Endothelial cell of umbilical vein (primary cell): ENCODE measurements at regions not wholly inside any gene's neighbourhood (a gene's known extent, or its start where the extent isn't known, plus 50 kb on each side); places are given as distances from the start of the nearest gene placed in this dataset.

ENCODE experiments used
- BruUV-seq: library from RNA; stranded (reverse); fragments of 400-500 nt; replicated peaks from 2 replicates; lab custom pipeline; 2021; lab: Mats Ljungman, UMichigan
- CTCF ChIA-PET: fragments of 300-600, 350-600 bp; sonication (Branson Sonifier 250); formaldehyde crosslinking; loops from one replicate; lab custom pipeline; 2021; ENCODE audit warnings: antibody characterized with exemption, inconsistent platforms; lab: Charles Lee
- POLR2A ChIA-PET: fragments of 300-600, 350-600 bp; sonication (Branson Sonifier 250); formaldehyde crosslinking; loops from one replicate; lab custom pipeline; 2021; ENCODE audit warnings: antibody characterized with exemption, inconsistent platforms; lab: Charles Lee
- DNase-seq: peaks from one replicate; pipeline ENCODE4 v3.0.0-alpha.2; 2011; ENCODE audit warnings: low read depth, low spot score
- FAIRE-seq: peaks from 2 replicates; lab custom pipeline; 2011; peaks lifted over from hg19 to GRCh38; lab: Jason Lieb, UNC
- H2AFZ ChIP-seq: 2 replicates; pipeline ENCODE4 v1.6.0; 2012; ENCODE audit warnings: low read depth, low read length, control low read depth, inconsistent platforms
- H3K27ac ChIP-seq: 2 replicates; pipeline ENCODE4 v1.5.1; 2011; ENCODE audit warnings: low read depth, mild to moderate bottlenecking, control low read depth, low read length, moderate library complexity; ENCODE audit not compliant: insufficient read depth
- H3K27me3 ChIP-seq, 2 experiments: 2 replicates each; pipeline versions ENCODE4 v1.6.0 to v1.6.1; 2011; ENCODE audit warnings: low read length in 2 of 2, mixed read lengths in 1 of 2; ENCODE audit not compliant: control insufficient read depth in 2 of 2, insufficient read depth in 2 of 2
- H3K36me3 ChIP-seq, 2 experiments: 2 replicates in 1 of 2; 3 replicates in 1 of 2; pipeline ENCODE4 v1.5.1; 2011; ENCODE audit warnings: low read length in 2 of 2, mild to moderate bottlenecking in 1 of 2, moderate library complexity in 1 of 2; ENCODE audit not compliant: control insufficient read depth in 2 of 2, insufficient read depth in 2 of 2; ENCODE audit errors: extremely low read depth in 1 of 2
- H3K4me1 ChIP-seq: 3 replicates; pipeline ENCODE4 v1.5.1; 2011; ENCODE audit warnings: mild to moderate bottlenecking, low read length; ENCODE audit not compliant: control insufficient read depth, insufficient read depth; ENCODE audit errors: extremely low read depth
- H3K4me2 ChIP-seq: 2 replicates; pipeline ENCODE4 v1.6.1; 2011; ENCODE audit warnings: low read length, control low read depth, mixed read lengths; ENCODE audit not compliant: insufficient read depth
- H3K4me3 ChIP-seq, 3 experiments: fragments of 200-600 bp in 1 of 3; sonication (generic), shearing (Covaris generic) in 1 of 3; replicated peaks in 1 of 3; 2 replicates each; pipeline ENCODE4 v1.5.1; 2011 to 2016; ENCODE audit warnings: control low read depth in 3 of 3, low read length in 3 of 3, mild to moderate bottlenecking in 2 of 3, inconsistent platforms in 1 of 3, low read depth in 1 of 3, moderate library complexity in 1 of 3; ENCODE audit not compliant: insufficient read depth in 1 of 3
- H3K79me2 ChIP-seq: 2 replicates; pipeline ENCODE4 v1.6.0; 2012; ENCODE audit warnings: low read length, inconsistent platforms; ENCODE audit not compliant: control insufficient read depth, insufficient read depth
- H3K9ac ChIP-seq: replicated peaks from 2 replicates; pipeline ENCODE3; 2011; ENCODE audit warnings: low read length, control low read depth; ENCODE audit not compliant: insufficient read depth; ENCODE audit errors: extremely low read depth
- H3K9me1 ChIP-seq: replicated peaks from 3 replicates; pipeline ENCODE4 v1.6.0; 2011; ENCODE audit warnings: mild to moderate bottlenecking, low read length; ENCODE audit not compliant: control insufficient read depth, insufficient read depth; ENCODE audit errors: extremely low read depth
- H3K9me3 ChIP-seq: replicated peaks from 2 replicates; pipeline ENCODE4 v1.5.1; 2012; ENCODE audit warnings: low read length, inconsistent platforms; ENCODE audit not compliant: control insufficient read depth, insufficient read depth
- H4K20me1 ChIP-seq: replicated peaks from 2 replicates; pipeline ENCODE3; 2011; ENCODE audit warnings: mild to moderate bottlenecking, low read length; ENCODE audit not compliant: control insufficient read depth, insufficient read depth; ENCODE audit errors: extremely low read depth
- EZH2 ChIP-seq: IDR thresholded peaks from 2 replicates; pipeline ENCODE4 v1.6.1; 2012; ENCODE audit warnings: borderline replicate concordance, low read depth, mild to moderate bottlenecking, moderate library complexity, low read length, inconsistent platforms; ENCODE audit not compliant: severe bottlenecking
- FOS ChIP-seq: IDR thresholded peaks from 2 replicates; pipeline ENCODE4 v1.6.1; 2011; ENCODE audit warnings: mild to moderate bottlenecking, low read length, moderate library complexity, borderline replicate concordance; ENCODE audit not compliant: insufficient read depth
- GATA2 ChIP-seq: IDR thresholded peaks from 2 replicates; pipeline ENCODE4 v1.7.0; 2011; ENCODE audit warnings: low read depth, mild to moderate bottlenecking, moderate library complexity, mixed read lengths, low read length; ENCODE audit not compliant: insufficient read length, insufficient read depth
- JUN ChIP-seq: IDR thresholded peaks from 2 replicates; pipeline ENCODE4 v1.6.1; 2011; ENCODE audit warnings: borderline replicate concordance, low read depth; ENCODE audit not compliant: insufficient read length, insufficient read depth
- MYC ChIP-seq: IDR thresholded peaks from one replicate; pipeline ENCODE4 v1.6.1; 2011; ENCODE audit warnings: mild to moderate bottlenecking, low read depth, low read length
- POLR2A ChIP-seq: IDR thresholded peaks from 2 replicates; pipeline ENCODE4 v1.6.1; 2012; ENCODE audit warnings: low read depth, mild to moderate bottlenecking, control low read depth, low read length
- POLR2AphosphoS5 ChIP-seq: IDR thresholded peaks from 2 replicates; pipeline ENCODE4 v1.6.1; 2012; ENCODE audit warnings: low read depth, mild to moderate bottlenecking, control low read depth, low read length, moderate library complexity; ENCODE audit not compliant: insufficient read depth
- dilution Hi-C: fragments of 300-500 bp; cut with MboI; formaldehyde crosslinking; loops from one replicate; pipeline ENCODE4 v1.15.0; 2019; ENCODE audit warnings: low sequenced_read_pairs; ENCODE audit not compliant: extremely low pct_ligation_motif_present
- intact Hi-C: fragments of 100-400 bp; cut with micrococcal nuclease; formaldehyde crosslinking; loops from one replicate; pipeline ENCODE4 v1.10.0; 2022
- TF ChIP-seq, protein P1 (sequence below): IDR thresholded peaks from 2 replicates; pipeline ENCODE4 v1.6.1; 2011; ENCODE audit not compliant: insufficient read depth, insufficient read length
- TF ChIP-seq, protein P2 (sequence below), 2 donors: IDR thresholded peaks; 1 replicate in 1 of 2; 2 replicates in 1 of 2; pipeline ENCODE4 v1.5.1; 2011; ENCODE audit warnings: low read length in 2 of 2, mild to moderate bottlenecking in 2 of 2, moderate library complexity in 2 of 2, control low read depth in 1 of 2, inconsistent platforms in 1 of 2, low read depth in 1 of 2; ENCODE audit not compliant: insufficient read depth in 1 of 2; ENCODE audit errors: extremely low read depth in 1 of 2

GRCh38 chr14:49951691-49952345 is 58.9 kb downstream of the ARF6 start:
- CTCF ChIA-PET, result interaction anchor here (0.9 to 1.5 kb wide), 3 partner anchors 12 to 21 kb away, joined by 3 to 6 read pairs (median 4); no protein-coding TSS in a partner anchor
- H3K4me2 ChIP-seq, result no peak overlapping the region
- DNase-seq (no peak), FAIRE-seq (no peak)
- no peak overlapping the region for H3K9ac ChIP-seq
- TF ChIP-seq MYC, result no peak
- no peak for TF ChIP-seq POLR2AphosphoS5
- TF ChIP-seq POLR2A, result no peak
- TF ChIP-seq EZH2, result no peak
- TF ChIP-seq JUN, result no peak
- no peak for TF ChIP-seq FOS
- TF ChIP-seq, protein P1, sequence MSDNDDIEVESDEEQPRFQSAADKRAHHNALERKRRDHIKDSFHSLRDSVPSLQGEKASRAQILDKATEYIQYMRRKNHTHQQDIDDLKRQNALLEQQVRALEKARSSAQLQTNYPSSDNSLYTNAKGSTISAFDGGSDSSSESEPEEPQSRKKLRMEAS, result no peak
- no peak for TF ChIP-seq GATA2
- TF ChIP-seq, protein P2, sequence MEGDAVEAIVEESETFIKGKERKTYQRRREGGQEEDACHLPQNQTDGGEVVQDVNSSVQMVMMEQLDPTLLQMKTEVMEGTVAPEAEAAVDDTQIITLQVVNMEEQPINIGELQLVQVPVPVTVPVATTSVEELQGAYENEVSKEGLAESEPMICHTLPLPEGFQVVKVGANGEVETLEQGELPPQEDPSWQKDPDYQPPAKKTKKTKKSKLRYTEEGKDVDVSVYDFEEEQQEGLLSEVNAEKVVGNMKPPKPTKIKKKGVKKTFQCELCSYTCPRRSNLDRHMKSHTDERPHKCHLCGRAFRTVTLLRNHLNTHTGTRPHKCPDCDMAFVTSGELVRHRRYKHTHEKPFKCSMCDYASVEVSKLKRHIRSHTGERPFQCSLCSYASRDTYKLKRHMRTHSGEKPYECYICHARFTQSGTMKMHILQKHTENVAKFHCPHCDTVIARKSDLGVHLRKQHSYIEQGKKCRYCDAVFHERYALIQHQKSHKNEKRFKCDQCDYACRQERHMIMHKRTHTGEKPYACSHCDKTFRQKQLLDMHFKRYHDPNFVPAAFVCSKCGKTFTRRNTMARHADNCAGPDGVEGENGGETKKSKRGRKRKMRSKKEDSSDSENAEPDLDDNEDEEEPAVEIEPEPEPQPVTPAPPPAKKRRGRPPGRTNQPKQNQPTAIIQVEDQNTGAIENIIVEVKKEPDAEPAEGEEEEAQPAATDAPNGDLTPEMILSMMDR (IDR thresholded peaks at IDR 0.05; ENCODE audit: extremely low read depth in 1 of 2, insufficient read depth in 1 of 2, low read depth in 1 of 2, low read length in 2 of 2), result no peak
- no TSS peak for BruUV-seq
- no peak overlapping the region for H2AFZ ChIP-seq
- H3K4me3 ChIP-seq, result no peak overlapping the region
- H3K36me3 ChIP-seq, result no peaks in the 10 kb centered on the region
- no peaks in the 10 kb centered on the region for H4K20me1 ChIP-seq
- no peaks in the 10 kb centered on the region for H3K27me3 ChIP-seq
- no peaks in the 10 kb centered on the region for H3K79me2 ChIP-seq
- intact Hi-C loops, result no loop called here
- dilution Hi-C loops, result no loop called here
- H3K27ac ChIP-seq, result no peak overlapping the region
- POLR2A ChIA-PET, result no interaction called here
- H3K9me3 ChIP-seq, result no peaks in the 10 kb centered on the region
- H3K9me1 ChIP-seq, result no peaks in the 10 kb centered on the region
- H3K4me1 ChIP-seq, result peaks cover 10% of the 10 kb centered on the region
